ENCODE measurements at regions not wholly inside any gene's neighbourhood (a gene's known extent, or its start where the extent isn't known, plus 50 kb on each side); places are given as distances from the start of the nearest gene placed in this dataset.
"Not testable (repeated sequence)": the region's sequence is repeated elsewhere in the genome, so short reads cannot be mapped to it uniquely, and the experiment has no call there.

DNA sequence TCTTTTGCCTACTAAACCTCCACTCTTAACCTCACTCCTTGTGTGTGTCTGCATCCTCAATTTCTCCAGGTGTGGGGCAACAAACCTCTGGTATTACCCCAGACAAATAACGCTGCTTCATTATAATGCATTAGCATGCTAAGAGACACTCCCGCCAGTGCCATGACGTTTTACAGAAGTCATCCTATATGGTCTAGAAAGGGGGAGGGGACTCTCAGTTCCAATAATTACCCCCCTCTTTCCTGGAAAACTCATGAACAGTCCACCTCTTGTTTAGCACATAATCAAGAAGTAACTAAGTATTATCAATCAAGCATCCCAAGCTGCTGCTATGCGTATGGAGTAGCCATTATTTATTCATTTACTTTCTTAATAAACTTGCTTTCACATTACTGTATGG, 364.5 kb downstream of the TYW1 start:
- Histone ChIP-seq H3K9me3 (ENCODE audit: low read length) (no peaks in the 10 kb centered on the region), H3K4me1 (ENCODE audit: insufficient read depth, low read length) (no peaks in the 10 kb centered on the region), H3K27me3 (ENCODE audit: insufficient read depth, low read length, poor library complexity, severe bottlenecking) (no peaks in the 10 kb centered on the region), H3K4me3 (ENCODE audit: low read length) (no peak overlapping the region), H3K36me3 (ENCODE audit: insufficient read depth, low read length) (no peaks in the 10 kb centered on the region), H3K27ac (ENCODE audit: low read depth, low read length) (no peak overlapping the region)
- no peak for DNase-seq
- POLR2A ChIA-PET = no interaction called here
- Mint-ChIP-seq H3K36me3 (peaks cover 0 to 14% (median 10%) of the 10 kb centered on the region in 3 donors), H3K4me3 (no peak overlapping the region), H3K27ac (no peak overlapping the region), H3K9me3 (peaks cover 7 to 26% (median 22%) of the 10 kb centered on the region in 5 donors), H3K4me1 (no peaks in the 10 kb centered on the region), H3K27me3 (no peaks in the 10 kb centered on the region)
- CTCF ChIA-PET = no interaction called here

DNA sequence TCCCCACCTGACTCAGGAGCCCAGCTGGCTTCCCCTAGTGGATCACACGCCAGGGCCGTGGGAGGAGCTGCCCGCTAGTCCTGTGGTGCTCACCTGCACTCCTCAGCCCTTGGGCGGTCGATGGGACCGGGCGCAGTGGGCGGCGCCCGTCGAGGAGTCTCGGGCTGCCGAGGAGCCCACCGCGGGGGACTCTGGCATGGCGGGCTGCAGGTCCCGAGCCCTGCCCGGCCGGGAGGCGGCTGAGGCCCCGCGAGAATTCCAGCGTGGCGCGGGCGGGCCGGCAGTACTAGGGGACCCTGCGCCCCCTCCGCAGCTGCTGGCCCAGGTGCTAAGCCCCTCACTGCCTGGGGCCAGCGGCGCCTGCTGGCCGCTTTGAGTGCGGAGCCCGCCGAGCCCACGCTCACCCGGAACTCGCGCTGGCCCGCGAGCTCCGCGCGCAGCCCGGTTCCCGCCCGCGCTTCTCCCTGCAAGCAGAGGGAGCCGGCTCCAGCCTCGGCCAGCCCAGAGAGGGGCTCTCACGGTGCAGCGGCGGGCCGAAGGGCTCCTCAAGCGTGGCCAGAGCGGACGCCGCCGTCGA, 367.9 kb downstream of the TYW1 start:
- Histone ChIP-seq H3K36me3 (ENCODE audit: insufficient read depth, low read length) (no peaks in the 10 kb centered on the region), H3K9me3 (ENCODE audit: low read length) (no peaks in the 10 kb centered on the region), H3K4me1 (ENCODE audit: insufficient read depth, low read length) (no peaks in the 10 kb centered on the region), H3K27me3 (ENCODE audit: insufficient read depth, low read length, poor library complexity, severe bottlenecking) (no peaks in the 10 kb centered on the region), H3K4me3 (ENCODE audit: low read length) (no peak overlapping the region), H3K27ac (ENCODE audit: low read depth, low read length) (no peak overlapping the region)
- H3K4me1 Mint-ChIP-seq = no peaks in the 10 kb centered on the region
- CTCF ChIA-PET = no interaction called here
- no peak overlapping the region for H3K27ac Mint-ChIP-seq
- no peak overlapping the region for H3K4me3 Mint-ChIP-seq
- DNase-seq = no peak
- peaks cover 0 to 6% (median 2%) of the 10 kb centered on the region in 5 donors for H3K9me3 Mint-ChIP-seq
- POLR2A ChIA-PET = no interaction called here
- H3K36me3 Mint-ChIP-seq = peaks cover 0 to 3% (median 0%) of the 10 kb centered on the region in 3 donors
- peaks cover 0 to 4% of the 10 kb centered on the region in 2 donors for H3K27me3 Mint-ChIP-seq

DNA sequence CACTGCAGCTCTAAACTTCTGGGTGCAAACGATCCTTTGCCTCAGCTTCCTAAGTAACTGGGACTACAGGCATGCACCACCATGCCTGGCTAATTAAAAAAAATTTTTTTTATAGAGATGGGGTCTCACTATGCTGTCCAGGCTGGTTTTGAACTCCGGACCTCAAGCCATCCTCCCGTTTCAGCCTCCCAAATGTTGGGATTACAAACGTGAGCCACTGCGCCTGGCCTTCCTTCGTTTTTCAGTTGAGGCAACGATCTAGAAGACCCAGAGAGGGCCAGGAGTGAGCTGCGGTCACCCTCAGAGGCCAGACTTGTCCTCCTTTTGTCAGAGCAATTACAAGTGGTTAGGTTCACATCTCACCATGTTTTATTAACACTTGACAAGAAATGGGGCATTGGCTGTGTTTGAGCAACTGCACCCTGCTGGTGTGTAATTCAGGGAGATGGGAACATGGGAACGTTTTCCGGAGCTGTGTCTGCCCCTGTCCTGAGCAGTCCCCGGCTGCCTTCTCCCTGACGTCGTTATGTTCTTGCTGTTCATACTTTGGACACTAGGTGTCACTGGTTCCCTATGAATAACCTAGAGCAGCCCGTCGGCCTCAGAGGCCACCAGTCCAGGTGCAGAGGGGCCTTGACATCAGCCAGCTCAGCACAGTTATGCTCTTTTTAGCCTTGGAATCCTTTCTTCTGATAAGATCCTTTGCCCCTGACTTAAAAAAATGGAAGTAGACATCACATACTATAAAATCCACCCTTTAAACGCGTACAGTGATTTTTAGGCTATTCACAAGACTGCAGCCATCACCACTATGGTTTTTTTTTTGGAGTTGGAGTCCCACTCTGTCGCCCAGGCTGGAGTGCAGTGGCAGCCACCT, 375.0 kb downstream of the TYW1 start:
- H3K27ac Mint-ChIP-seq = no peak overlapping the region
- peak; percentile 7 to 56 (median 37) for DNase-seq
- Histone ChIP-seq H3K27ac (ENCODE audit: low read depth, low read length) (no peak overlapping the region), H3K9me3 (ENCODE audit: low read length) (no peaks in the 10 kb centered on the region), H3K4me3 (ENCODE audit: low read length) (no peak overlapping the region), H3K4me1 (ENCODE audit: insufficient read depth, low read length) (no peaks in the 10 kb centered on the region), H3K27me3 (ENCODE audit: insufficient read depth, low read length, poor library complexity, severe bottlenecking) (no peaks in the 10 kb centered on the region), H3K36me3 (ENCODE audit: insufficient read depth, low read length) (no peaks in the 10 kb centered on the region)
- peaks cover 10 to 20% of the 10 kb centered on the region in 2 donors for H3K27me3 Mint-ChIP-seq
- H3K4me1 Mint-ChIP-seq = peaks cover 2 to 5% (median 3%) of the 10 kb centered on the region in 3 donors
- H3K36me3 Mint-ChIP-seq = no peaks in the 10 kb centered on the region
- ChIA-PET POLR2A (no interaction called here), CTCF (interaction anchor here (1.1 to 1.4 kb wide), 9 partner anchors 8 to 40 kb away, joined by 3 to 8 read pairs (median 4); no protein-coding TSS in a partner anchor)
- peaks cover 0 to 16% (median 6%) of the 10 kb centered on the region in 5 donors for H3K9me3 Mint-ChIP-seq
- H3K4me3 Mint-ChIP-seq = no peak overlapping the region

DNA sequence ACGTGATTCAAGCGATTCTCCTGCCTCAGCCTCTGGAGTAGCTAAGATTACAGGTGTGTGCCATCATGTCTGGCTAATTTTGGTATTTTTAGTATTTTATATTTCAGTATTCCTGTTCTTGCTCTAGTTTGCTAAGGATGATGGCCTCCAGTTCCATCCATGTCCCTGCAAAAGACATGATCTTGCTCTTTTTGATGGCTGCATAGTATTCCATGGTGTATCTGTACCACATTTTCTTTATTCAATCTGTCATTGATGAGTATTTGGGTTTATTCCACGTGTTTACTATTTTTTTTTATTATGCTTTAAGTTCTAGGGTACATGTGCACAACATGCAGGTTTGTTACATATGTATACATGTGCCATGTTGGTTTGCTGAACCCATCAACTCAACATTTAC, 376.8 kb downstream of the TYW1 start:
- H3K4me3 Mint-ChIP-seq = not testable (repeated sequence)

DNA sequence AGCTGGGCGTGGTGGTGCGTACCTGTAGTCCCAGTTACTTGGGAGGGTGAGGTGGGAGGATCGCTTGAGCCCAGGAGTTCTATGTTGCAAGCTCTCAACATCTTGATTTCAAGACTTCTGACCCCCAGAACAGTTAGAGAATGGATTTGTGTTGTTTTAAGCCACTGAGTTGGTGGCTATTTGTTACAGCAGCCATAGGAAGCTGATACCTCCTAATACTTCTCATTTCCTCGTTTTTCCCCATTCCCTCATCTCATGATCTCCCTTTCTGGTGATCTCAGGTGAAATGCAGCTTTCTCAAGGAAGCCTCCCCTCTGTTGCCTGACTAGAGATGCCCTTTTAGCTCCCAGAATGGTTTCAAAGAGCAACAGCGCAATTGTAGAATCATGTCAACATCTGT, 378.8 kb downstream of the TYW1 start:
- Mint-ChIP-seq H3K27me3 (peaks cover 10 to 16% of the 10 kb centered on the region in 2 donors), H3K4me3 (no peak overlapping the region), H3K27ac (no peak overlapping the region), H3K9me3 (peaks cover 0 to 10% (median 3%) of the 10 kb centered on the region in 5 donors), H3K36me3 (no peaks in the 10 kb centered on the region), H3K4me1 (peaks cover 2 to 5% (median 3%) of the 10 kb centered on the region in 3 donors)
- ChIA-PET POLR2A (no interaction called here), CTCF (no interaction called here)
- no peaks in the 10 kb centered on the region for H3K27me3 ChIP-seq (ENCODE audit: insufficient read depth, low read length, poor library complexity, severe bottlenecking)
- no peak overlapping the region for H3K27ac ChIP-seq (ENCODE audit: low read depth, low read length)
- no peak for DNase-seq
- no peaks in the 10 kb centered on the region for H3K4me1 ChIP-seq (ENCODE audit: insufficient read depth, low read length)
- no peaks in the 10 kb centered on the region for H3K36me3 ChIP-seq (ENCODE audit: insufficient read depth, low read length)
- no peaks in the 10 kb centered on the region for H3K9me3 ChIP-seq (ENCODE audit: low read length)
- H3K4me3 ChIP-seq (ENCODE audit: low read length) = no peak overlapping the region

More for the DNA sequence above, 376.8 kb downstream of the TYW1 start:
- H3K36me3 Mint-ChIP-seq; H3K27ac ChIP-seq (ENCODE audit: low read depth, low read length); H3K4me1 ChIP-seq (ENCODE audit: insufficient read depth, low read length); H3K36me3 ChIP-seq (ENCODE audit: insufficient read depth, low read length); H3K27ac Mint-ChIP-seq; CTCF ChIA-PET; DNase-seq; H3K27me3 ChIP-seq (ENCODE audit: insufficient read depth, low read length, poor library complexity, severe bottlenecking); H3K9me3 ChIP-seq (ENCODE audit: low read length); H3K4me1 Mint-ChIP-seq; POLR2A ChIA-PET; H3K4me3 ChIP-seq (ENCODE audit: low read length): not testable (repeated sequence)
- Mint-ChIP-seq H3K27me3 (peaks cover 10 to 20% of the 10 kb centered on the region in 2 donors), H3K9me3 (peaks cover 0 to 10% (median 3%) of the 10 kb centered on the region in 5 donors)

DNA sequence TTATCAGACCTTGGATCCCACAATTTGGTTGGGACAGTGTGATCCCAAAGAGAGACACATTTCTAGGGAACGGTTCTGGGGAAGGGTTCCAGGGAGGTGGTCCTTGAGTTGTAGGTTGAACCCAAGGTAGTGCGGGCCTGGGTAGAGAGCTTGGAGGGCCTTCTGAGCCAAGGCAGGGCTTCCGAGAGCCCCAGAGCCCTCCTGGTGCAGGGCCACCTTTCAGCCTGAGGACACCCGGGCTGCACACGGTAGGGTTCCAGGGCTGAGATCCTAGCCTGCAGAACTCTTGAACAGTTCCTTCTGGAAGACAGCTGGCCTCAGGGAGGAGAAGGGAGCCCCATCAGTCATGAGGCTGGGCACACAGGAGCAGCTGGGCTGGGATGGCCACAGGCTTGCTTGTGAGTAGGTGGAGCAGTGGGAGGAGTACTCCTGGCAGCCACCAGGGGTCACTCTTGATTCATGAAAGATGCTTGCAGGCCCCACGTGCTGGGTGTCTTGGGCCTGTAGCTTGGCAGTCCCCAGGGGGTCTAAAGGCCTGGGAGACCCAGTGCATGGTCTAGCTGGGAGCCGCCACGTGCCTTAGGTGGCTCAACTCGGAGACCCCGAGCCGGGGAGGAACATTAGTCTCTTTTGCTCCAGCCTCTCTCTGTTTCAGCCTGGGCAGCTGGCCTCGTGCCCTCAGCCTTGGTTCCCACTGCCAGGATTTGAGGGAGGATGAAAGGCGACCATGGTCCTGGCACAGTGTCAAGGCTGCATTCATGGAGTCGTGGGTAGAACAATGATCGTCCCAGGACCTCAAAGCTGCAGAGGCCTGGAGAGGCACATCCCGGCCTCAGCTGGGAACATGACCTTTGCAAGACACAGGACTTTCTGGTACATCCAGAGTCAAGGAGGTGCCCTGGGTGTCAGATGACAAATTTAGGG, 381.6 kb downstream of the TYW1 start:
- H3K9me3 Mint-ChIP-seq = peaks cover 0 to 10% (median 3%) of the 10 kb centered on the region in 5 donors
- DNase-seq = peak; percentile 24 to 64 (median 36)
- no peaks in the 10 kb centered on the region for H3K9me3 ChIP-seq (ENCODE audit: low read length)
- no peaks in the 10 kb centered on the region for H3K36me3 ChIP-seq (ENCODE audit: insufficient read depth, low read length)
- H3K4me1 Mint-ChIP-seq = no peaks in the 10 kb centered on the region
- no peak overlapping the region for H3K27ac ChIP-seq (ENCODE audit: low read depth, low read length)
- no peak overlapping the region for H3K4me3 ChIP-seq (ENCODE audit: low read length)
- CTCF ChIA-PET = interaction anchor here (0.9 to 1.6 kb wide), 4 partner anchors 9 to 22 kb away, joined by 3 to 4 read pairs (median 4); no protein-coding TSS in a partner anchor
- peaks cover 3 to 6% of the 10 kb centered on the region in 2 donors for H3K27me3 Mint-ChIP-seq
- H3K36me3 Mint-ChIP-seq = no peaks in the 10 kb centered on the region
- H3K27me3 ChIP-seq (ENCODE audit: insufficient read depth, low read length, poor library complexity, severe bottlenecking) = no peaks in the 10 kb centered on the region
- no peak overlapping the region for H3K4me3 Mint-ChIP-seq
- no peak overlapping the region for H3K27ac Mint-ChIP-seq
- POLR2A ChIA-PET = no interaction called here
- H3K4me1 ChIP-seq (ENCODE audit: insufficient read depth, low read length) = no peaks in the 10 kb centered on the region

DNA sequence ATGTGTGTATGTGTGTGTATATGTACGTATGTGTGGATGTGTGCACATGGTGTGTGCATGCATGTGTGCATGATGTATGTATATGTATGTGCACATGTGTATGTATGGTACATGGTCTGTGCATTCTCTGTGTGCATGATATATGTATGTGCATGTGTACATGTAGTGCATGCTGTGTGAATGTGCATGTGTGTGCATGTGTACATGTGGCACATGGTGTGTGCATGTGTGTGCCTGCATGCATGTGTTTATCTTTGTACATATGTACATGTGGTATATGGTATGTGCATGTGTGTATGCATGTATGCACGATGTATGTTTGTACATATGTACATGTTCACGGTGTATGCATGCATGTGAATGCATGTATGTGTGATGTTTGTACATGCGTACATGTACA, 383.7 kb downstream of the TYW1 start:
- Mint-ChIP-seq H3K9me3 (peaks cover 0 to 4% (median 3%) of the 10 kb centered on the region in 5 donors), H3K4me1 (no peaks in the 10 kb centered on the region), H3K4me3 (no peak overlapping the region), H3K27ac (no peak overlapping the region), H3K27me3 (peaks cover 0 to 6% of the 10 kb centered on the region in 2 donors), H3K36me3 (no peaks in the 10 kb centered on the region)
- ChIA-PET CTCF (interaction anchor here (1.3 kb wide), 1 partner anchor 10 kb away, joined by 5 read pairs; no protein-coding TSS in a partner anchor), POLR2A (no interaction called here)
- Histone ChIP-seq H3K4me1 (ENCODE audit: insufficient read depth, low read length) (no peaks in the 10 kb centered on the region), H3K27ac (ENCODE audit: low read depth, low read length) (no peak overlapping the region), H3K36me3 (ENCODE audit: insufficient read depth, low read length) (no peaks in the 10 kb centered on the region), H3K9me3 (ENCODE audit: low read length) (no peaks in the 10 kb centered on the region), H3K27me3 (ENCODE audit: insufficient read depth, low read length, poor library complexity, severe bottlenecking) (no peaks in the 10 kb centered on the region), H3K4me3 (ENCODE audit: low read length) (no peak overlapping the region)
- no peak for DNase-seq
